OCI-LY3 (cell line): ENCODE measurements at regions not wholly inside any gene's neighbourhood (a gene's known extent, or its start where the extent isn't known, plus 50 kb on each side); places are given as distances from the start of the nearest gene placed in this dataset.

Experiments
- H2AFZ ChIP-seq: fragments of 200-600, 300-600 bp; shearing (Covaris generic); 2 replicates; pipeline ENCODE4 v1.6.0; 2014; ENCODE audit warnings: antibody characterized with exemption, low read depth, low read length
- H3K27ac ChIP-seq: fragments of 200-600, 300-600 bp; sonication (generic); 2 replicates; pipeline ENCODE4 v1.5.1; 2014; ENCODE audit warnings: mild to moderate bottlenecking, low read length, moderate library complexity, mixed read lengths
- H3K27me3 ChIP-seq: fragments of 200-600, 300-600 bp; sonication (generic); 2 replicates; pipeline ENCODE4 v1.6.1; 2014; ENCODE audit warnings: low read depth, low read length, mixed read lengths
- H3K36me3 ChIP-seq: fragments of 200-600, 300-600 bp; sonication (generic); replicated peaks from 2 replicates; pipeline ENCODE3; 2014; ENCODE audit warnings: low read depth, low read length, mixed read lengths
- H3K4me1 ChIP-seq: fragments of 300-600, 200-600 bp; sonication (generic); 2 replicates; pipeline ENCODE4 v1.6.1; 2014; ENCODE audit warnings: low read length, mixed read lengths
- H3K4me2 ChIP-seq: fragments of 200-600, 300-600 bp; sonication (generic); 2 replicates; pipeline ENCODE4 v1.6.1; 2014; ENCODE audit warnings: low read length, mixed read lengths
- H3K4me3 ChIP-seq: fragments of 300-600, 200-600 bp; sonication (generic); 2 replicates; pipeline ENCODE4 v1.5.1; 2014; ENCODE audit warnings: antibody characterized with exemption, mild to moderate bottlenecking, low read length, moderate library complexity
- H3K79me2 ChIP-seq: fragments of 300-600, 200-600 bp; shearing (Covaris generic); 2 replicates; pipeline ENCODE4 v1.6.1; 2014; ENCODE audit warnings: mild to moderate bottlenecking, low read length, mixed read lengths
- H3K9ac ChIP-seq: fragments of 300-600, 200-600 bp; shearing (Covaris generic); 2 replicates; pipeline ENCODE4 v1.6.0; 2014; ENCODE audit warnings: mild to moderate bottlenecking, low read length, moderate library complexity
- H3K9me3 ChIP-seq: fragments of 200-600, 300-600 bp; shearing (Covaris generic); 2 replicates; pipeline ENCODE4 v1.6.1; 2014; ENCODE audit warnings: low read length, mixed read lengths; ENCODE audit not compliant: insufficient read depth
- H4K20me1 ChIP-seq: fragments of 200-600, 300-600 bp; sonication (generic); 2 replicates; pipeline ENCODE4 v1.6.1; 2016; ENCODE audit warnings: low read length, mixed read lengths; ENCODE audit not compliant: insufficient read depth
- EZH2phosphoT487 ChIP-seq: fragments of 200-600 bp; shearing (Covaris generic); IDR thresholded peaks from 2 replicates; pipeline ENCODE4 v1.6.1; 2018; ENCODE audit warnings: antibody characterized with exemption, mixed run types, low read depth
- TF ChIP-seq, protein P1 (sequence below): fragments of 200-600, 300-600 bp; sonication (generic); IDR thresholded peaks from 2 replicates; pipeline ENCODE4 v1.5.1; 2014; ENCODE audit warnings: antibody characterized with exemption, low read length, low read depth

DNA sequence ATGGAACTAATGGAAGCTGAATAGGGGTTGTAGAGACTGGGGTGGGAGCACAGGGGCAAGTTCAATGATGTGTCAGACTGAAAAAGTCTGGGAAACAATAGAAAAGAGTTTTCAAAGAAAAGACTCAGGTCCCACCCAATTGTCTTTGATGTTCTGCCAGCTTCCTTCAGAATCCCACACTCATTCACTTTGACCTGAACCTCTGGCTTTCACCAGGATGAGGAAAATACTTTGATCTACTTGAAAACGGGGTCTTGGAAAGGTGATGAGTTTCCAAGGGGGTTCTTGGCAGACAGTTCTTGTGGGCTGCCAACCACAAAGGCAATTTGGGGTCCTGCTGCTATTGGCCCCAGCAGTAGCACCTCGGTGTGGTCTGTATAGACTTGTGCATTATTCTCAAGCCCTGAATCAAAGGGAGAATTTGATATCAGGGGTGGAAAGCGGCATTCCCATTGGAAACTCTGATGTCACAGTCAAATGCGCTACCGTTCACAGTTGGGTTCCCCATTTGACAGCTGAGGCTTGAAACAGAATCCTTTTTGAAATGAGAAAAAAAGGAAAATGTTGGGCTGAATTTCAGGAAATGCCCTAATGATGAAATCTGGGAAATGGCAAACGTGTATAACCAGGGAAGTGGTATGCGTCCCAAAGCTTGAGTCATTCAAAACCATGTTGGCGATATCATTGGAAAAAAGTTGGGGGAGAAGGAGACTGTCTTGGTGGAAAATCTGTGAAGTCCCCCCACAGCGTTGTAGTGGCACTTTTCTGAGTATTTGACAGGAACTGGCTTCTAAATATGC, 229.2 kb upstream of the LRTM1 start:
- no peaks in the 10 kb centered on the region for H3K4me1 ChIP-seq
- H3K4me3 ChIP-seq = no peak overlapping the region
- H3K27me3 ChIP-seq = no peaks in the 10 kb centered on the region
- no peaks in the 10 kb centered on the region for H3K79me2 ChIP-seq
- no peaks in the 10 kb centered on the region for H3K36me3 ChIP-seq
- H3K9me3 ChIP-seq = no peaks in the 10 kb centered on the region
- 0 out of 2 replicates have a peak, but pooled peaks cover 2% of the 10 kb centered on the region for H4K20me1 ChIP-seq
- H3K27ac ChIP-seq = no peak overlapping the region
- H3K4me2 ChIP-seq = no peak overlapping the region
- H3K9ac ChIP-seq = no peak overlapping the region
- no peak overlapping the region for H2AFZ ChIP-seq
- no peak for TF ChIP-seq EZH2phosphoT487
- TF ChIP-seq, protein P1, sequence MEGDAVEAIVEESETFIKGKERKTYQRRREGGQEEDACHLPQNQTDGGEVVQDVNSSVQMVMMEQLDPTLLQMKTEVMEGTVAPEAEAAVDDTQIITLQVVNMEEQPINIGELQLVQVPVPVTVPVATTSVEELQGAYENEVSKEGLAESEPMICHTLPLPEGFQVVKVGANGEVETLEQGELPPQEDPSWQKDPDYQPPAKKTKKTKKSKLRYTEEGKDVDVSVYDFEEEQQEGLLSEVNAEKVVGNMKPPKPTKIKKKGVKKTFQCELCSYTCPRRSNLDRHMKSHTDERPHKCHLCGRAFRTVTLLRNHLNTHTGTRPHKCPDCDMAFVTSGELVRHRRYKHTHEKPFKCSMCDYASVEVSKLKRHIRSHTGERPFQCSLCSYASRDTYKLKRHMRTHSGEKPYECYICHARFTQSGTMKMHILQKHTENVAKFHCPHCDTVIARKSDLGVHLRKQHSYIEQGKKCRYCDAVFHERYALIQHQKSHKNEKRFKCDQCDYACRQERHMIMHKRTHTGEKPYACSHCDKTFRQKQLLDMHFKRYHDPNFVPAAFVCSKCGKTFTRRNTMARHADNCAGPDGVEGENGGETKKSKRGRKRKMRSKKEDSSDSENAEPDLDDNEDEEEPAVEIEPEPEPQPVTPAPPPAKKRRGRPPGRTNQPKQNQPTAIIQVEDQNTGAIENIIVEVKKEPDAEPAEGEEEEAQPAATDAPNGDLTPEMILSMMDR = no peak

DNA sequence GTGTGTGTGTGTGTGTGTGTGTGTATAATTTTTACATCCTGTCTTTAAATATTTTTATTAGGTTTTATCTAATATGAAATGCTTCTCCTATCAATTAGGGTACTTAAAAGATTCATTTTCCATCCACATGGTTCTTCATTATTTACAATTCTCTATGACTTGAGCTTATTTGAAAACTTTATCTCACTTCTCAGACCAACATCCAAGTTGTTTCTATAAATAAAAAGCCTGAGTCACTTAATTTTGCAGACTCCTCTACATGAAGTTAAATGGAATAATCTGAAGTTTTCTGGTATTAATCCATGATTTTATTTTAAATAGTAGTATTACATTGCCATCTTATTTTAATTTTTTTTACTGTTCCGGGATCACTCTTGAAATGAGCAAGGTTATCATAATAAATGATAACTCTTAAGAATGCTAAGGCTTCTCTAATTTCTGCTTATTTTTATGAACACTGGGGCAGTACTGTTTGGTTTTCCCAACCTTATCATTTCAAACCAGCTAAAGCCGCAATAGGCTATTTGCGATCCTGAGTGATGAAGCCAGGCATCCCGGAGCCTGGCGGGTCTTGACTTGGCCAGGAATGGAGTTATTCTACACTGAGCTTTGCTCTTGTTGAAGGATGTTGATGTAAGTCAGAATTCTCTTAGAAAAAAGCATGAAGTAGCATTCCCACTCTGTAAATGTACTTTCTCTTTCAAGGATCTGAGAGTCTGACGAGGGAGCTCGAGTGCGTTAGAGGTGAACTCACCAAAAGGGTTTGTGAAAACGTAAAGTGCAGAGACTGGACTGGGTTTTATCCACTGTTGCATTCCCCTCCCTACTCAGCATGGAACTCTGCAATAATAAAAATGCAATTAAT, 220.2 kb upstream of the LRTM1 start:
- H3K27ac ChIP-seq = no peak overlapping the region
- no peaks in the 10 kb centered on the region for H3K36me3 ChIP-seq
- TF ChIP-seq, protein P1 = no peak
- H3K27me3 ChIP-seq = no peaks in the 10 kb centered on the region
- H4K20me1 ChIP-seq = no peaks in the 10 kb centered on the region; the same call in 1 of the 2 replicates
- H3K9ac ChIP-seq = no peak overlapping the region
- no peak overlapping the region for H3K4me3 ChIP-seq
- no peak overlapping the region for H3K4me2 ChIP-seq
- H3K9me3 ChIP-seq = no peaks in the 10 kb centered on the region
- H3K79me2 ChIP-seq = no peaks in the 10 kb centered on the region
- no peaks in the 10 kb centered on the region for H3K4me1 ChIP-seq
- H2AFZ ChIP-seq = no peak overlapping the region

DNA sequence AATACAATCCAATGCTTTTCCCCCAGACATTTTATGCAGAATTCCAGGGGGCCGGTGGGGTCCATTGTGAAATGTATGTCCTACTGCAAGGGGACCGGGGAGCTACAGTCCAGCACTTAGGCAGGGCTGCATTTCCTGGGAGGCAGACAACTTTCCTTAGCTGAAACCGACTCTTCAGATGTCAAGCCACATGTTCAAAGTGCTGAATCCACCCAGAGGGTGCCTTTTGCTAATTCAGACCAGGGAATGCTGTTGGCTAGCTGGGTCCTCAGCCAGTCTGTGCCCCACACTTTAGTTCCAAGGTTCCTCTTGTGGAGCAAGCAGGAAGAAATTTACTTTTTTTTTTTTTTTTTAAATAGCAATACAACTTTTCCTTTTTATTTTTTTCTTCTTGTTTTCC, 219.5 kb upstream of the LRTM1 start:
- H3K9ac ChIP-seq = no peak overlapping the region

DNA sequence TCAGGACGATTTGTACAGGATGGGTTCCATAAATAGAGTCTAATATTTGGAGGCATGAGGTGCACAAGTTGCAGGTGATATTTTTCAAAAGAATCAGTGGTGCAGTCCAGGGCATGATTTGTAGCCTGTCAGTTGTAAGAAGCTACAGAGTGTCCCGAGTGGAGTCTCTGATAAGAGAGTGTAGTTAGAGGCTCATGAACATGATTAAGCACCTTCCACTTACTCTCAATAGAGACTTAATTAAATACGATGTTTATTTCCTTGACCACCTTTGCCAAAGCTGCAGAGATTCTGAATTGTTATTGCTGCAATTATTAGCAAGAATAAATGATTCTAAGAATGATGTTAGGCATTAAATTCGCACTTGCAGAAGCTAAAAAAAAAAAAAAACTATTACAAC, 218.4 kb upstream of the LRTM1 start:
- Histone ChIP-seq H2AFZ (no peak overlapping the region), H3K79me2 (no peaks in the 10 kb centered on the region), H3K9me3 (no peaks in the 10 kb centered on the region), H3K9ac (no peak overlapping the region), H3K27ac (no peak overlapping the region), H3K4me1 (no peaks in the 10 kb centered on the region), H3K27me3 (no peaks in the 10 kb centered on the region), H3K4me3 (no peak overlapping the region), H3K36me3 (no peaks in the 10 kb centered on the region), H4K20me1 (no peaks in the 10 kb centered on the region; the same call in 1 of the 2 replicates), H3K4me2 (no peak overlapping the region)
- TF ChIP-seq, protein P1 = no peak
- TF ChIP-seq EZH2phosphoT487 = no peak

More for the DNA sequence above, 219.5 kb upstream of the LRTM1 start:
- Histone ChIP-seq H3K27me3 (no peaks in the 10 kb centered on the region), H3K9me3 (no peaks in the 10 kb centered on the region), H3K4me3 (no peak overlapping the region), H4K20me1 (no peaks in the 10 kb centered on the region; the same call in 1 of the 2 replicates), H3K79me2 (no peaks in the 10 kb centered on the region), H3K27ac (no peak overlapping the region), H3K4me2 (no peak overlapping the region), H2AFZ (no peak overlapping the region), H3K4me1 (no peaks in the 10 kb centered on the region), H3K36me3 (no peaks in the 10 kb centered on the region)
- TF ChIP-seq, protein P1 = no peak
